ENCODE measurements at regions not wholly inside any gene's neighbourhood (a gene's known extent, or its start where the extent isn't known, plus 50 kb on each side); places are given as distances from the start of the nearest gene placed in this dataset.

DNA sequence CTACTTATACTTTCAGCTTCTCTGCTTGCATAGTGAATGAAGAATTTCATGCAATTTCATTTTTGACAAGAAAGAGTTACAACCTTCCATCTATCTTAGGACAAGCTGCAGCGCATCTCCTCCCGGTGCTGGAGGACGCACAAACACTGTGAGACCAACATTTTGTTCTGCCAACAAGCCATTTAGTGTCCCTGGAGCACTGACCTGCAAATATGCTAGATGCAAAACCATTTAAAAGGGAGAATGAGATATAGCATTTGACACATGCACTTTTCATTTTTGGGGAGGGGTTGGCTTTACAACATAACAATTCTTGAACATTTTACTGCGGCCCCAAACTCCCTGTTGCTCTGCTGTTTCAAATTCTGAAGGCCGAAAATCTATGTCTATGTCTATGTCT is 127.2 kb upstream of the SLC30A5 start:
- Histone ChIP-seq H3K56ac (ENCODE audit: low read length) (no peak overlapping the region), H3K79me1 (ENCODE audit: low read length) (no peaks in the 10 kb centered on the region), H3K18ac (ENCODE audit: low read length) (no peak overlapping the region), H4K5ac (ENCODE audit: low read length) (no peak overlapping the region), H3K4me3 (ENCODE audit: low read length) (no peak overlapping the region), H3K27ac (ENCODE audit: low read depth, low read length) (no peak overlapping the region), H2BK5ac (ENCODE audit: low read length) (no peak overlapping the region), H3K4me2 (ENCODE audit: low read length) (no peak overlapping the region), H4K8ac (ENCODE audit: low read depth, low read length) (no peak overlapping the region), H2AK5ac (ENCODE audit: low read length) (no peak overlapping the region), H2BK120ac (ENCODE audit: low read depth, low read length) (no peak overlapping the region), H3K9ac (ENCODE audit: low read length) (no peak overlapping the region), H3K36me3 (ENCODE audit: control insufficient read depth, insufficient read depth, low read length) (no peaks in the 10 kb centered on the region), H2BK15ac (replicated peaks; ENCODE audit: low read depth) (no peak overlapping the region), H3K79me2 (ENCODE audit: control insufficient read depth, insufficient read depth, low read length) (no peaks in the 10 kb centered on the region), H3K27me3 (ENCODE audit: insufficient read depth, low read length, poor library complexity) (no peaks in the 10 kb centered on the region), H3K4ac (ENCODE audit: low read depth, low read length) (no peak overlapping the region), H3K23ac (ENCODE audit: low read length) (no peak overlapping the region), H3K4me1 (ENCODE audit: control insufficient read depth, low read depth, low read length) (no peaks in the 10 kb centered on the region)
- no CpG with 5 or more reads among the region's 5 CpGs for WGBS (ENCODE audit: extremely low coverage, insufficient coverage, low lambda C conversion rate)
- DNase-seq: no peak

- Histone ChIP-seq H3K56ac (ENCODE audit: low read length) (no peak overlapping the region), H3K18ac (ENCODE audit: low read length) (no peak overlapping the region), H2BK5ac (ENCODE audit: low read length) (no peak overlapping the region), H3K4me2 (ENCODE audit: low read length) (no peak overlapping the region), H3K4me3 (ENCODE audit: low read length) (no peak overlapping the region), H3K4ac (ENCODE audit: low read depth, low read length) (no peak overlapping the region), H2BK15ac (replicated peaks; ENCODE audit: low read depth) (no peak overlapping the region), H3K9ac (ENCODE audit: low read length) (no peak overlapping the region), H3K79me2 (ENCODE audit: control insufficient read depth, insufficient read depth, low read length) (no peaks in the 10 kb centered on the region), H3K79me1 (ENCODE audit: low read length) (no peaks in the 10 kb centered on the region), H2AK5ac (ENCODE audit: low read length) (no peak overlapping the region), H3K36me3 (ENCODE audit: control insufficient read depth, insufficient read depth, low read length) (no peaks in the 10 kb centered on the region), H4K5ac (ENCODE audit: low read length) (no peak overlapping the region), H3K23ac (ENCODE audit: low read length) (no peak overlapping the region), H4K8ac (ENCODE audit: low read depth, low read length) (no peak overlapping the region), H3K4me1 (ENCODE audit: control insufficient read depth, low read depth, low read length) (no peaks in the 10 kb centered on the region), H3K27ac (ENCODE audit: low read depth, low read length) (no peak overlapping the region), H2BK120ac (ENCODE audit: low read depth, low read length) (no peak overlapping the region), H3K27me3 (ENCODE audit: insufficient read depth, low read length, poor library complexity) (no peaks in the 10 kb centered on the region)
- DNase-seq: no peak
Measured at GRCh38 chr5:68968429-68968828, 125.4 kb upstream of the SLC30A5 start.

DNA sequence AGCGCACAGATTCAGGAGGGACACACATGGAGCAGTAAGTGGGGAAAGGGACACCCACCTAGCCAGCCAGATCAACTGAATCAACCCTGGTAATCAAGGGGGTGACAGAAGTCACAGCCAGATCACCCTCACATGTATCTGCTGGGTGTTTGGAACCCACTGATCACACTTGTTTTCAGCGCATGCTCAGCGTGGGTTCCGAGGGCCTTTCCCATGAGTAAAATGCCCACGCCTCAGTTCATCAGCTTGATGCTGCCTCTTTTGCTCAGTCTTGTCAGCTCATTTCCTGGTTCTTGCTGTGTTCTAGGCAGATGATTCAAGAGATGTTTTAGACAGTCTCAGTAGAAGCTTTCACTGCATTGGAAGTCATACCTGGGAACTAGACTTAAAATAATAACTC is 123.2 kb upstream of the SLC30A5 start:
- Histone ChIP-seq H3K79me1 (ENCODE audit: low read length) (no peaks in the 10 kb centered on the region), H4K8ac (ENCODE audit: low read depth, low read length) (no peak overlapping the region), H2BK120ac (ENCODE audit: low read depth, low read length) (no peak overlapping the region), H3K4me1 (ENCODE audit: control insufficient read depth, low read depth, low read length) (no peaks in the 10 kb centered on the region), H3K27ac (ENCODE audit: low read depth, low read length) (no peak overlapping the region), H3K36me3 (ENCODE audit: control insufficient read depth, insufficient read depth, low read length) (no peaks in the 10 kb centered on the region), H3K4ac (ENCODE audit: low read depth, low read length) (no peak overlapping the region), H3K79me2 (ENCODE audit: control insufficient read depth, insufficient read depth, low read length) (no peaks in the 10 kb centered on the region), H4K5ac (ENCODE audit: low read length) (no peak overlapping the region), H2BK5ac (ENCODE audit: low read length) (no peak overlapping the region), H3K9ac (ENCODE audit: low read length) (no peak overlapping the region), H3K18ac (ENCODE audit: low read length) (no peak overlapping the region), H3K56ac (ENCODE audit: low read length) (no peak overlapping the region), H3K4me3 (ENCODE audit: low read length) (no peak overlapping the region), H3K27me3 (ENCODE audit: insufficient read depth, low read length, poor library complexity) (no peaks in the 10 kb centered on the region), H2AK5ac (ENCODE audit: low read length) (no peak overlapping the region), H3K23ac (ENCODE audit: low read length) (no peak overlapping the region), H2BK15ac (replicated peaks; ENCODE audit: low read depth) (no peak overlapping the region), H3K4me2 (ENCODE audit: low read length) (no peak overlapping the region)
- WGBS (ENCODE audit: extremely low coverage, insufficient coverage, low lambda C conversion rate): no CpG with 5 or more reads among the region's 5 CpGs
- no peak for DNase-seq

DNA sequence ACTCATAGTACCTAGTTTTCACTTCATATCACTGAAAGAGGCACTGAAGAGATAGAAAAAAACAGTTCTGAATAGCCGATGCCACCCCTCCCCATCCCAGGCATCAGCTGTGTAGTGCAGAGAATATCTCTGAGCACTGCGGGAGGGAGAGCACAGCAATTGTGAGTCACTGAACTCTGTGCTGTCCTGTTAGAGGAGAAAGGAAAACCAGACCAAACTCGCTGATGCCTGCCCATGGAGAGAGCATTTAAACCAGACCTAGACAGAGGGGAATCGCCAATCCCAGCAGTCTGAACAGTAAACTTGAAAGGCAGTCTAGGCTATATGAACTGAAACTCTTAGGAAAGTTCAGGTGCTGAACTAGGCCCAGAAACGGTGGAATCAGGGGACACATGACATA is 120.1 kb upstream of the SLC30A5 start:
- no CpG with 5 or more reads among the region's 5 CpGs for whole genome bisulfite sequencing (ENCODE audit: extremely low coverage, insufficient coverage, low lambda C conversion rate)
- no peak overlapping the region for H3K4me2 ChIP-seq (ENCODE audit: low read length)
- no peaks in the 10 kb centered on the region for H3K79me2 ChIP-seq (ENCODE audit: control insufficient read depth, insufficient read depth, low read length)
- no peak overlapping the region for H3K18ac ChIP-seq (ENCODE audit: low read length)
- no peaks in the 10 kb centered on the region for H3K79me1 ChIP-seq (ENCODE audit: low read length)
- no peak overlapping the region for H3K9ac ChIP-seq (ENCODE audit: low read length)
- no peak for DNase-seq
- H3K27me3 ChIP-seq (ENCODE audit: insufficient read depth, low read length, poor library complexity): no peaks in the 10 kb centered on the region
- no peak overlapping the region for H4K5ac ChIP-seq (ENCODE audit: low read length)
- H4K8ac ChIP-seq (ENCODE audit: low read depth, low read length): no peak overlapping the region
- no peak overlapping the region for H2BK5ac ChIP-seq (ENCODE audit: low read length)
- H3K23ac ChIP-seq (ENCODE audit: low read length): no peak overlapping the region
- H3K56ac ChIP-seq (ENCODE audit: low read length): no peak overlapping the region
- no peak overlapping the region for H3K4me3 ChIP-seq (ENCODE audit: low read length)
- H3K36me3 ChIP-seq (ENCODE audit: control insufficient read depth, insufficient read depth, low read length): no peaks in the 10 kb centered on the region
- no peak overlapping the region for H2BK15ac ChIP-seq (replicated peaks; ENCODE audit: low read depth)
- H3K4ac ChIP-seq (ENCODE audit: low read depth, low read length): no peak overlapping the region
- H3K27ac ChIP-seq (ENCODE audit: low read depth, low read length): no peak overlapping the region
- H2BK120ac ChIP-seq (ENCODE audit: low read depth, low read length): no peak overlapping the region
- H3K4me1 ChIP-seq (ENCODE audit: control insufficient read depth, low read depth, low read length): no peaks in the 10 kb centered on the region
- H2AK5ac ChIP-seq (ENCODE audit: low read length): no peak overlapping the region

- H3K4me1 ChIP-seq (ENCODE audit: control insufficient read depth, low read depth, low read length): no peaks in the 10 kb centered on the region
- no peak overlapping the region for H3K4ac ChIP-seq (ENCODE audit: low read depth, low read length)
- H3K36me3 ChIP-seq (ENCODE audit: control insufficient read depth, insufficient read depth, low read length): no peaks in the 10 kb centered on the region
- H3K4me2 ChIP-seq (ENCODE audit: low read length): no peak overlapping the region
- no peak overlapping the region for H3K9ac ChIP-seq (ENCODE audit: low read length)
- no peak for DNase-seq
- no peaks in the 10 kb centered on the region for H3K79me2 ChIP-seq (ENCODE audit: control insufficient read depth, insufficient read depth, low read length)
- no peak overlapping the region for H3K4me3 ChIP-seq (ENCODE audit: low read length)
- H3K56ac ChIP-seq (ENCODE audit: low read length): no peak overlapping the region
- no peak overlapping the region for H4K8ac ChIP-seq (ENCODE audit: low read depth, low read length)
- H3K79me1 ChIP-seq (ENCODE audit: low read length): no peaks in the 10 kb centered on the region
- H2BK15ac ChIP-seq (replicated peaks; ENCODE audit: low read depth): no peak overlapping the region
- no peak overlapping the region for H2AK5ac ChIP-seq (ENCODE audit: low read length)
- H3K18ac ChIP-seq (ENCODE audit: low read length): no peak overlapping the region
- no peak overlapping the region for H2BK120ac ChIP-seq (ENCODE audit: low read depth, low read length)
- WGBS (ENCODE audit: extremely low coverage, insufficient coverage, low lambda C conversion rate): no CpG with 5 or more reads among the region's 2 CpGs
- H3K23ac ChIP-seq (ENCODE audit: low read length): no peak overlapping the region
- H3K27ac ChIP-seq (ENCODE audit: low read depth, low read length): no peak overlapping the region
- no peak overlapping the region for H4K5ac ChIP-seq (ENCODE audit: low read length)
- H2BK5ac ChIP-seq (ENCODE audit: low read length): no peak overlapping the region
- no peaks in the 10 kb centered on the region for H3K27me3 ChIP-seq (ENCODE audit: insufficient read depth, low read length, poor library complexity)
Measured at GRCh38 chr5:68983043-68983442, 110.8 kb upstream of the SLC30A5 start.

- Histone ChIP-seq H3K4me1 (ENCODE audit: control insufficient read depth, low read depth, low read length) (no peaks in the 10 kb centered on the region), H3K79me1 (ENCODE audit: low read length) (no peaks in the 10 kb centered on the region), H3K4ac (ENCODE audit: low read depth, low read length) (no peak overlapping the region), H2BK5ac (ENCODE audit: low read length) (no peak overlapping the region), H3K27ac (ENCODE audit: low read depth, low read length) (no peak overlapping the region), H3K56ac (ENCODE audit: low read length) (no peak overlapping the region), H2AK5ac (ENCODE audit: low read length) (no peak overlapping the region), H3K36me3 (ENCODE audit: control insufficient read depth, insufficient read depth, low read length) (no peaks in the 10 kb centered on the region), H3K9ac (ENCODE audit: low read length) (no peak overlapping the region), H3K27me3 (ENCODE audit: insufficient read depth, low read length, poor library complexity) (no peaks in the 10 kb centered on the region), H3K18ac (ENCODE audit: low read length) (no peak overlapping the region), H4K5ac (ENCODE audit: low read length) (no peak overlapping the region), H4K8ac (ENCODE audit: low read depth, low read length) (no peak overlapping the region), H3K4me3 (ENCODE audit: low read length) (no peak overlapping the region), H3K79me2 (ENCODE audit: control insufficient read depth, insufficient read depth, low read length) (no peaks in the 10 kb centered on the region), H2BK120ac (ENCODE audit: low read depth, low read length) (no peak overlapping the region), H2BK15ac (replicated peaks; ENCODE audit: low read depth) (no peak overlapping the region), H3K23ac (ENCODE audit: low read length) (no peak overlapping the region), H3K4me2 (ENCODE audit: low read length) (no peak overlapping the region)
- no peak for DNase-seq
- WGBS (ENCODE audit: extremely low coverage, insufficient coverage, low lambda C conversion rate): no CpG with 5 or more reads among the region's 3 CpGs
Measured at GRCh38 chr5:68983959-68984358, 109.9 kb upstream of the SLC30A5 start.

Data from mesendoderm (in vitro differentiated cells).